ENCODE measurements at regions not wholly inside any gene's neighbourhood (a gene's known extent, or its start where the extent isn't known, plus 50 kb on each side); places are given as distances from the start of the nearest gene placed in this dataset.

DNA sequence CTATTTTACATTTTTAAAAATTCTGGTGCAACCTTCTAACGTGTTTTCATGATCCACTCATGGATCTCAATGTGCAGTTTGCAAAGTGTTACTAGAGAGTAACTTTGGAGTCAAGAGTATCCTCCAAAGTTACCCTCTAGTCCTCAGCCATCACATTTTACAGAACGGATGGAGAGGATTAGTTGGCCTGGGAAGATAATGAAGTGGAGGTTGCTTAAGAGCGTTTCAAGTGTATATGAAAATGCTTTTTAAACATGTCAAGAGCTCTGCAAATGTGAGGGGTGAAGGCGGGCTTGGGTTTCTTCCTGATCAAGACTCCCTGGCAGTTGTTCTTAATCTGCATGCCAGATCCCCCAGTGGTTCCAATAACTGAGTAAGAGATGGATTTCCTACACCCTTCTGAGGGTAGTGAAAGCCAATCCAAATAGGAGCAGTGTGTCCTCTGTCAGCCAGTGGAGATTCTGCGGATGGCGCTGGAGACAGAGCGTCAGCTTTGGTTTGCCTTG is 299.4 kb upstream of the NPVF start:
- Histone ChIP-seq H3K4me2 (ENCODE audit: low read length) (no peak overlapping the region), H3K4me3 (ENCODE audit: low read length) (no peak overlapping the region), H3K9me2 (ENCODE audit: insufficient read depth, low read length) (no peaks in the 10 kb centered on the region), H3F3A (ENCODE audit: insufficient read depth, low read length, poor library complexity, severe bottlenecking) (no peaks in the 10 kb centered on the region), H3K27ac (ENCODE audit: low read length) (no peak overlapping the region), H3K9ac (ENCODE audit: low read length) (no peak overlapping the region), H4K20me1 (ENCODE audit: insufficient read depth) (no peaks in the 10 kb centered on the region), H2AFZ (ENCODE audit: low read depth, low read length) (no peak overlapping the region), H3K9me3 (ENCODE audit: low read length) (no peaks in the 10 kb centered on the region), H3K27me3 (ENCODE audit: insufficient read depth, low read depth, low read length) (no peaks in the 10 kb centered on the region), H3K36me3 (ENCODE audit: insufficient read depth, low read length) (no peaks in the 10 kb centered on the region), H3K79me2 (replicated peaks; ENCODE audit: insufficient read depth, low read length) (no peaks in the 10 kb centered on the region)
- TF ChIP-seq TAF1 (IDR thresholded peaks at IDR 0.05; ENCODE audit: low read depth) (no peak), EP300 (conservative IDR thresholded peaks at IDR 0.05; ENCODE audit: poor library complexity, severe bottlenecking) (no peak), MXI1 (conservative IDR thresholded peaks at IDR 0.05; ENCODE audit: poor library complexity, severe bottlenecking) (no peak), POLR2AphosphoS5 (IDR thresholded peaks at IDR 0.05) (no peak), REST (IDR thresholded peaks at IDR 0.05; ENCODE audit: borderline replicate concordance) (no peak), EZH2 (IDR thresholded peaks at IDR 0.05; ENCODE audit: borderline replicate concordance, insufficient read depth, low read length, poor library complexity, severe bottlenecking) (no peak), CTCF (IDR thresholded peaks at IDR 0.05; ENCODE audit: poor library complexity, severe bottlenecking) (no peak), RAD21 (conservative IDR thresholded peaks at IDR 0.05) (no peak), SMC3 (conservative IDR thresholded peaks at IDR 0.05; ENCODE audit: poor library complexity) (no peak)

- H3K27me3 ChIP-seq (ENCODE audit: insufficient read depth, low read depth, low read length), result no peaks in the 10 kb centered on the region
- H3F3A ChIP-seq (ENCODE audit: insufficient read depth, low read length, poor library complexity, severe bottlenecking), result no peaks in the 10 kb centered on the region
- H3K9me2 ChIP-seq (ENCODE audit: insufficient read depth, low read length), result no peaks in the 10 kb centered on the region
Measured at GRCh38 chr7:25529320-25529719, 301.0 kb upstream of the NPVF start.

More at GRCh38 chr7:25529320-25529719, 301.0 kb upstream of the NPVF start:
- TF ChIP-seq MXI1 (conservative IDR thresholded peaks at IDR 0.05; ENCODE audit: poor library complexity, severe bottlenecking) (no peak), TAF1 (IDR thresholded peaks at IDR 0.05; ENCODE audit: low read depth) (no peak), RAD21 (conservative IDR thresholded peaks at IDR 0.05) (no peak), EZH2 (IDR thresholded peaks at IDR 0.05; ENCODE audit: borderline replicate concordance, insufficient read depth, low read length, poor library complexity, severe bottlenecking) (no peak), POLR2AphosphoS5 (IDR thresholded peaks at IDR 0.05) (no peak), EP300 (conservative IDR thresholded peaks at IDR 0.05; ENCODE audit: poor library complexity, severe bottlenecking) (no peak), SMC3 (conservative IDR thresholded peaks at IDR 0.05; ENCODE audit: poor library complexity) (no peak), CTCF (IDR thresholded peaks at IDR 0.05; ENCODE audit: poor library complexity, severe bottlenecking) (no peak)
- Histone ChIP-seq H2AFZ (ENCODE audit: low read depth, low read length) (no peak overlapping the region), H3K9ac (ENCODE audit: low read length) (no peak overlapping the region), H3K36me3 (ENCODE audit: insufficient read depth, low read length) (no peaks in the 10 kb centered on the region), H4K20me1 (ENCODE audit: insufficient read depth) (no peaks in the 10 kb centered on the region), H3K4me2 (ENCODE audit: low read length) (no peak overlapping the region), H3K27ac (ENCODE audit: low read length) (no peak overlapping the region), H3K9me3 (ENCODE audit: low read length) (no peaks in the 10 kb centered on the region), H3K79me2 (replicated peaks; ENCODE audit: insufficient read depth, low read length) (no peaks in the 10 kb centered on the region), H3K4me3 (ENCODE audit: low read length) (no peak overlapping the region)

Data from neural cell (in vitro differentiated cells).